ENCODE measurements at regions not wholly inside any gene's neighbourhood (a gene's known extent, or its start where the extent isn't known, plus 50 kb on each side); places are given as distances from the start of the nearest gene placed in this dataset.

DNA sequence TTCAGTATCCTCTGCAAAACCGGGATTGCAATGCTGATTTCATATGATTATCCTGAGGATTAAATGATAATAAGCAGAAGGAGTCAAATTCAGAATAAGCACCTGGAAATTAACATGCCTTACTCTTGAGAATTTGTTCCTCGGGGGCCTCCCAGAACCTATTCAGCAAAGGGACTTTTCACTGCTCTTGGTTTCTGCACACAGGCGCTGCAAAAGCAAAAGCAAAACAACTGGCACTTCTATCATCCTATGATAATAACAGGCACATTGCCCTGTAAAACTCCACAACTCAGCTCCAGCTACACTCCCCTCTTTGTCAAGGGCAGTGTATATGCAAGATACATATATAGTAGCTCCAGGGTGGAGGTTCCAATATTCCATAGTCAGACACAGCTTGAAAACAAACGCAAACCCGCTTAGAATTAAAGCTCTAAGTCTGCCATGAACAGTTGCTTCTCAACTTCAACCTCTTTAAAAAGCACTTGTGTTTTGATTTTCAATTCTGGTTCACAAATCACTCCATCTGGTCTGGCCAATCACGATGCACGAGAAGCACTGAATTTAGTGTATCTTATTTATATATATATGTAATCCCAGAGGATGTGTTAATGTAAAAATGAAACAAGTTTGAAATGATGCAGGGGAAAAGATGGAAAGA, 119.9 kb upstream of the PTER start (continued):
- TF ChIP-seq, protein P1, sequence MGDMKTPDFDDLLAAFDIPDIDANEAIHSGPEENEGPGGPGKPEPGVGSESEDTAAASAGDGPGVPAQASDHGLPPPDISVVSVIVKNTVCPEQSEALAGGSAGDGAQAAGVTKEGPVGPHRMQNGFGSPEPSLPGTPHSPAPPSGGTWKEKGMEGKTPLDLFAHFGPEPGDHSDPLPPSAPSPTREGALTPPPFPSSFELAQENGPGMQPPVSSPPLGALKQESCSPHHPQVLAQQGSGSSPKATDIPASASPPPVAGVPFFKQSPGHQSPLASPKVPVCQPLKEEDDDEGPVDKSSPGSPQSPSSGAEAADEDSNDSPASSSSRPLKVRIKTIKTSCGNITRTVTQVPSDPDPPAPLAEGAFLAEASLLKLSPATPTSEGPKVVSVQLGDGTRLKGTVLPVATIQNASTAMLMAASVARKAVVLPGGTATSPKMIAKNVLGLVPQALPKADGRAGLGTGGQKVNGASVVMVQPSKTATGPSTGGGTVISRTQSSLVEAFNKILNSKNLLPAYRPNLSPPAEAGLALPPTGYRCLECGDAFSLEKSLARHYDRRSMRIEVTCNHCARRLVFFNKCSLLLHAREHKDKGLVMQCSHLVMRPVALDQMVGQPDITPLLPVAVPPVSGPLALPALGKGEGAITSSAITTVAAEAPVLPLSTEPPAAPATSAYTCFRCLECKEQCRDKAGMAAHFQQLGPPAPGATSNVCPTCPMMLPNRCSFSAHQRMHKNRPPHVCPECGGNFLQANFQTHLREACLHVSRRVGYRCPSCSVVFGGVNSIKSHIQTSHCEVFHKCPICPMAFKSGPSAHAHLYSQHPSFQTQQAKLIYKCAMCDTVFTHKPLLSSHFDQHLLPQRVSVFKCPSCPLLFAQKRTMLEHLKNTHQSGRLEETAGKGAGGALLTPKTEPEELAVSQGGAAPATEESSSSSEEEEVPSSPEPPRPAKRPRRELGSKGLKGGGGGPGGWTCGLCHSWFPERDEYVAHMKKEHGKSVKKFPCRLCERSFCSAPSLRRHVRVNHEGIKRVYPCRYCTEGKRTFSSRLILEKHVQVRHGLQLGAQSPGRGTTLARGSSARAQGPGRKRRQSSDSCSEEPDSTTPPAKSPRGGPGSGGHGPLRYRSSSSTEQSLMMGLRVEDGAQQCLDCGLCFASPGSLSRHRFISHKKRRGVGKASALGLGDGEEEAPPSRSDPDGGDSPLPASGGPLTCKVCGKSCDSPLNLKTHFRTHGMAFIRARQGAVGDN (IDR thresholded peaks at IDR 0.05), result no peak

DNA sequence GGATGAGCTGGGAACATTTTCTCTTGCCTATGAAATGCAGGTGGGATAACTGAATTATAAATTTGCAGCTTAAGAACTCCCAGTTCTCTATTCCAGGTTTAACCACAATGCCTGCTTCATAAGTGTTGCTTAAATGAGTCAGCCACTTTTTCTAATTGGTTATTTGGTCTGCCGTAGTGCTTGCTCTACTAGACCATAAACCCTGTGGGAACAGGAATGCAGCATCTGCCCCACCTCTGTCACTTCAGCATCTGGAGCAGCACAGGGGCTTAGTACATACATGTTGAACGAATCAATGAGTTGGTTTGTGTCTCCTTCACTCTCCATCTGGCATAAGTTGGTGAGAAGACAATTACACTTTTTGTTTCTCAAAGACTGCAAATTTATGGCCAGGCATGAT, 95.2 kb upstream of the PTER start:
- 40% methylated on average over 2 of the region's 2 CpGs for WGBS (ENCODE audit: insufficient coverage, insufficient replicate concordance, low lambda C conversion rate, missing lambda C conversion rate)
- in situ Hi-C loops (cut with MboI), result no loop called here
- TF ChIP-seq WRNIP1 (IDR thresholded peaks at IDR 0.05; ENCODE audit: borderline replicate concordance, low read depth, low read length) (no peak), NR2F1 (conservative IDR thresholded peaks at IDR 0.05) (no peak), RELA (IDR thresholded peaks at IDR 0.05; ENCODE audit: borderline replicate concordance, partially characterized antibody) (no peak), TCF7 (IDR thresholded peaks at IDR 0.05; ENCODE audit: borderline replicate concordance) (no peak), NR2C1 (IDR thresholded peaks at IDR 0.05) (no peak), NBN (IDR thresholded peaks at IDR 0.05) (no peak), BHLHE40 (IDR thresholded peaks at IDR 0.05; ENCODE audit: borderline replicate concordance in 1 of 2, low read depth in 2 of 2, low read length in 1 of 2) (no peak), RB1 (IDR thresholded peaks at IDR 0.05; ENCODE audit: borderline replicate concordance) (no peak), MYC (IDR thresholded peaks at IDR 0.05; ENCODE audit: insufficient read depth, insufficient read length, insufficient replicate concordance, low read length, severe bottlenecking) (no peak), NFIC (IDR thresholded peaks at IDR 0.05; ENCODE audit: low read depth, low read length) (no peak), EP300 (IDR thresholded peaks at IDR 0.05; ENCODE audit: borderline replicate concordance in 1 of 2, control insufficient read depth in 1 of 2, low read depth in 2 of 2, low read length in 2 of 2) (no peak), TCF12 (IDR thresholded peaks at IDR 0.05; ENCODE audit: low read depth, low read length) (no peak)
- TF ChIP-seq, protein P2, sequence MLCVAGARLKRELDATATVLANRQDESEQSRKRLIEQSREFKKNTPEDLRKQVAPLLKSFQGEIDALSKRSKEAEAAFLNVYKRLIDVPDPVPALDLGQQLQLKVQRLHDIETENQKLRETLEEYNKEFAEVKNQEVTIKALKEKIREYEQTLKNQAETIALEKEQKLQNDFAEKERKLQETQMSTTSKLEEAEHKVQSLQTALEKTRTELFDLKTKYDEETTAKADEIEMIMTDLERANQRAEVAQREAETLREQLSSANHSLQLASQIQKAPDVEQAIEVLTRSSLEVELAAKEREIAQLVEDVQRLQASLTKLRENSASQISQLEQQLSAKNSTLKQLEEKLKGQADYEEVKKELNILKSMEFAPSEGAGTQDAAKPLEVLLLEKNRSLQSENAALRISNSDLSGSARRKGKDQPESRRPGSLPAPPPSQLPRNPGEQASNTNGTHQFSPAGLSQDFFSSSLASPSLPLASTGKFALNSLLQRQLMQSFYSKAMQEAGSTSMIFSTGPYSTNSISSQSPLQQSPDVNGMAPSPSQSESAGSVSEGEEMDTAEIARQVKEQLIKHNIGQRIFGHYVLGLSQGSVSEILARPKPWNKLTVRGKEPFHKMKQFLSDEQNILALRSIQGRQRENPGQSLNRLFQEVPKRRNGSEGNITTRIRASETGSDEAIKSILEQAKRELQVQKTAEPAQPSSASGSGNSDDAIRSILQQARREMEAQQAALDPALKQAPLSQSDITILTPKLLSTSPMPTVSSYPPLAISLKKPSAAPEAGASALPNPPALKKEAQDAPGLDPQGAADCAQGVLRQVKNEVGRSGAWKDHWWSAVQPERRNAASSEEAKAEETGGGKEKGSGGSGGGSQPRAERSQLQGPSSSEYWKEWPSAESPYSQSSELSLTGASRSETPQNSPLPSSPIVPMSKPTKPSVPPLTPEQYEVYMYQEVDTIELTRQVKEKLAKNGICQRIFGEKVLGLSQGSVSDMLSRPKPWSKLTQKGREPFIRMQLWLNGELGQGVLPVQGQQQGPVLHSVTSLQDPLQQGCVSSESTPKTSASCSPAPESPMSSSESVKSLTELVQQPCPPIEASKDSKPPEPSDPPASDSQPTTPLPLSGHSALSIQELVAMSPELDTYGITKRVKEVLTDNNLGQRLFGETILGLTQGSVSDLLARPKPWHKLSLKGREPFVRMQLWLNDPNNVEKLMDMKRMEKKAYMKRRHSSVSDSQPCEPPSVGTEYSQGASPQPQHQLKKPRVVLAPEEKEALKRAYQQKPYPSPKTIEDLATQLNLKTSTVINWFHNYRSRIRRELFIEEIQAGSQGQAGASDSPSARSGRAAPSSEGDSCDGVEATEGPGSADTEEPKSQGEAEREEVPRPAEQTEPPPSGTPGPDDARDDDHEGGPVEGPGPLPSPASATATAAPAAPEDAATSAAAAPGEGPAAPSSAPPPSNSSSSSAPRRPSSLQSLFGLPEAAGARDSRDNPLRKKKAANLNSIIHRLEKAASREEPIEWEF (IDR thresholded peaks at IDR 0.05; ENCODE audit: insufficient replicate concordance, low read depth, low read length), result no peak

More for the DNA sequence above, 95.2 kb upstream of the PTER start:
- ChIA-PET CTCF (no interaction called here), RAD21 (ENCODE audit: unreplicated experiment) (no interaction called here), SMC1A (ENCODE audit: uncharacterized antibody, unreplicated experiment) (no interaction called here), POLR2A (no interaction called here)
- no peaks in the 10 kb centered on the region for H3K27me3 ChIP-seq (replicated peaks in 1 of 2; ENCODE audit: control insufficient read depth in 2 of 2, insufficient read depth in 2 of 2, low read length in 1 of 2)
- H3K9me3 ChIP-seq (replicated peaks; ENCODE audit: control insufficient read depth, insufficient read depth, low read length), result no peaks in the 10 kb centered on the region
- BruUV-seq (replicated peaks), result no TSS peak
- no peaks in the 10 kb centered on the region for H3K36me3 ChIP-seq (ENCODE audit: control insufficient read depth in 2 of 2, insufficient read depth in 2 of 2, low read length in 1 of 2)
- no peak overlapping the region for H3K4me3 ChIP-seq
- no peak for DNase-seq (ENCODE audit: low read depth, low spot score)
- intact Hi-C loops (cut with micrococcal nuclease; ENCODE audit: unreplicated experiment), result no loop called here
- H3K4me2 ChIP-seq (ENCODE audit: control insufficient read depth, insufficient read depth), result no peak overlapping the region
- no peak overlapping the region for H3K27ac ChIP-seq (ENCODE audit: control insufficient read depth, insufficient read depth)
- H3K79me2 ChIP-seq (ENCODE audit: control insufficient read depth, insufficient read depth, low read length), result no peaks in the 10 kb centered on the region
- no peak for FAIRE-seq
- no peak for ATAC-seq
- no peaks in the 10 kb centered on the region for H3K4me1 ChIP-seq (ENCODE audit: control insufficient read depth, insufficient read depth, low read length)
- no peak overlapping the region for H2AFZ ChIP-seq (ENCODE audit: control insufficient read depth, low read depth, low read length)
- no peaks in the 10 kb centered on the region for H4K20me1 ChIP-seq (ENCODE audit: control insufficient read depth, insufficient read depth)
- no peak overlapping the region for H3K9ac ChIP-seq (ENCODE audit: control insufficient read depth, insufficient read depth, low read length)

All from GM12878 (cell line).